Breast epithelium (tissue), 4 donors: ENCODE measurements at regions not wholly inside any gene's neighbourhood (a gene's known extent, or its start where the extent isn't known, plus 50 kb on each side); places are given as distances from the start of the nearest gene placed in this dataset.

Source experiments
- DNase-seq, 2 donors: peaks; one replicate each; pipeline ENCODE4 v3.0.0-alpha.2; 2019; ENCODE audit warnings: low spot score in 2 of 2
- H3K27ac ChIP-seq, 2 donors: fragments of 200-600 bp; sonication (generic) in 1 of 2; one replicate each; pipeline ENCODE4 v1.5.1; 2016 to 2019; ENCODE audit warnings: mild to moderate bottlenecking in 1 of 2
- H3K27me3 ChIP-seq, 2 donors: fragments of 200-600 bp; sonication (generic) in 1 of 2; one replicate each; pipeline versions ENCODE4 v1.5.1 to v1.6.0; 2017 to 2019; ENCODE audit warnings: control low read depth in 1 of 2, mild to moderate bottlenecking in 1 of 2
- H3K36me3 ChIP-seq: fragments of 200-600 bp; one replicate; pipeline ENCODE4 v1.5.1; 2019
- H3K4me1 ChIP-seq, 2 donors: fragments of 200-600 bp; sonication (generic); one replicate each; pipeline ENCODE4 v1.5.1; 2016 to 2019; ENCODE audit warnings: control low read depth in 1 of 2
- H3K4me3 ChIP-seq, 3 donors: fragments of 200-600 bp; sonication (generic); 1 replicate in 2 of 3; 2 replicates in 1 of 3; pipeline ENCODE4 v1.5.1; 2016 to 2019; ENCODE audit warnings: mild to moderate bottlenecking in 3 of 3, moderate library complexity in 2 of 3
- H3K9me3 ChIP-seq, 2 donors: fragments of 200-600 bp; sonication (generic) in 1 of 2; one replicate each; pipeline ENCODE4 v1.5.1; 2016 to 2019; ENCODE audit warnings: control low read depth in 1 of 2
- POLR2A ChIP-seq: fragments of 450-650 bp; IDR thresholded peaks from one replicate; pipeline ENCODE4 v1.6.1; 2016; ENCODE audit warnings: antibody characterized with exemption, mild to moderate bottlenecking, moderate library complexity
- POLR2AphosphoS5 ChIP-seq, 3 donors: sonication (generic); formaldehyde crosslinking; IDR thresholded peaks; one replicate each; pipeline ENCODE4 v1.6.1; 2017; ENCODE audit warnings: antibody characterized with exemption in 3 of 3
- intact Hi-C: fragments of 100-400 bp; cut with DNase I; formaldehyde crosslinking; loops from one replicate; pipeline ENCODE4 v1.15.1; 2023; ENCODE audit warnings: low total_unique reads
- TF ChIP-seq, protein P1 (sequence below), 3 donors: fragments of 450-650 bp; IDR thresholded peaks; one replicate each; pipeline ENCODE4 v1.5.1; 2016 to 2017; ENCODE audit warnings: antibody characterized with exemption in 3 of 3, mild to moderate bottlenecking in 3 of 3, moderate library complexity in 3 of 3

DNA sequence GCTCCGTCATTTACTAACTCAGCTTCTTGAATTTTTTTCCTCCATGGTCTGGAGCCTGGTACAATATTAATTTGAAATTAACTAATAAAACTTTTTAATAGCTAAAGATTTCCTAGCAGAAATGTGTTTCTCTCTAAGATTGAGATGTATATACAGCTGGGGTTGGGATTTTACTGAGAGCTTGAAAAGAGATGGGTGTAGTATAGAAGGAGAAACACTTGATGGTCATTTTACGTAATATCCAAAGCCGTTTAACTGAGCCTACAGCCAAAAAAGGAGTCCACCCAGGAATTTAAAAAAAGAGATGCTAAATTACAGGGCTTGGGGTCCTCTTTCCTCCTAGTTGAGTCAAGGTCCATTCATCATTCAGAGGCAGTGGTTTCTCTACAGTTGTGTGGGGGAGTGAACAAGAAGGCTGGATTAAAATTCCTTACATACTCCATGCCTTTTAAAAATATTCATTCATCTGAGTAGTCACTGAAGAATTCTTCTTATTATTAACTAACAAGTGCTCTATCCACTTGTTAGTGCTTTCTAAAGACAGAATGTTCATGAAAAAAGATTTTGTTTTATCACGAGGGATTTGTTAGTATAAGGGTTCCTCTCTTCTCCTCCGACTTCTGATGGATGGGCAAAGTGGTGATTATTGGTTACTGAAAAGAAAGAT lies 255.3 kb upstream of the IL12A start:
- Histone ChIP-seq H3K9me3 (no peaks in the 10 kb centered on the region), H3K27ac (no peak overlapping the region), H3K36me3 (no peaks in the 10 kb centered on the region), H3K4me3 (peak overlapping the region in 2 of 3 donors; percentile 30 to 33), H3K27me3 (no peaks in the 10 kb centered on the region), H3K4me1 (no peaks in the 10 kb centered on the region)
- TF ChIP-seq, protein P1, sequence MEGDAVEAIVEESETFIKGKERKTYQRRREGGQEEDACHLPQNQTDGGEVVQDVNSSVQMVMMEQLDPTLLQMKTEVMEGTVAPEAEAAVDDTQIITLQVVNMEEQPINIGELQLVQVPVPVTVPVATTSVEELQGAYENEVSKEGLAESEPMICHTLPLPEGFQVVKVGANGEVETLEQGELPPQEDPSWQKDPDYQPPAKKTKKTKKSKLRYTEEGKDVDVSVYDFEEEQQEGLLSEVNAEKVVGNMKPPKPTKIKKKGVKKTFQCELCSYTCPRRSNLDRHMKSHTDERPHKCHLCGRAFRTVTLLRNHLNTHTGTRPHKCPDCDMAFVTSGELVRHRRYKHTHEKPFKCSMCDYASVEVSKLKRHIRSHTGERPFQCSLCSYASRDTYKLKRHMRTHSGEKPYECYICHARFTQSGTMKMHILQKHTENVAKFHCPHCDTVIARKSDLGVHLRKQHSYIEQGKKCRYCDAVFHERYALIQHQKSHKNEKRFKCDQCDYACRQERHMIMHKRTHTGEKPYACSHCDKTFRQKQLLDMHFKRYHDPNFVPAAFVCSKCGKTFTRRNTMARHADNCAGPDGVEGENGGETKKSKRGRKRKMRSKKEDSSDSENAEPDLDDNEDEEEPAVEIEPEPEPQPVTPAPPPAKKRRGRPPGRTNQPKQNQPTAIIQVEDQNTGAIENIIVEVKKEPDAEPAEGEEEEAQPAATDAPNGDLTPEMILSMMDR (IDR thresholded peaks at IDR 0.05) = no peak
- DNase-seq = no peak
- intact Hi-C loops = no loop called here

DNA sequence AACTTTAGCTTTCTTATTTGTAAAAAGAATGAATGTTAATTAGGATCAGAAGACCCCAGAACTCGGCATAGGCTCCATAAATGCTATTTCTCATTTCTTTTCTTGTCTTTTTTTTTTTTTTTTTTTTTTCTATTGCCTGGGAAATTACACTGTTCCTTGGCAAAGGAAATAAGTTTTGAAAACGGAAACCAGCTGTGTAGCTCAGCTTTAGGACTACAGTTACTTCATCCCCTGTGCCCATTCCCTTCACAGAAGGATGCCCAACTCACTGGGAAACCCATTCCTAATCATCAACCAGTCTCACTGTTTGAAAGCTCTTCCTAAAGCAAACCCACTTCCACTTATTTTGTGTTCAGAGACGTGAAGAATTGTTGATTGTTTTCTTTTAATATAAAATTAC lies 254.0 kb upstream of the IL12A start:
- no peak overlapping the region for H3K4me3 ChIP-seq
- intact Hi-C loops = loop anchor here (5.0 kb wide), 1 partner anchor 248 kb away; no protein-coding TSS in a partner anchor
- DNase-seq = no peak
- H3K9me3 ChIP-seq = no peaks in the 10 kb centered on the region
- no peak overlapping the region for H3K27ac ChIP-seq
- H3K27me3 ChIP-seq = no peaks in the 10 kb centered on the region
- no peak for TF ChIP-seq POLR2A
- H3K4me1 ChIP-seq = no peaks in the 10 kb centered on the region
- no peaks in the 10 kb centered on the region for H3K36me3 ChIP-seq

DNA sequence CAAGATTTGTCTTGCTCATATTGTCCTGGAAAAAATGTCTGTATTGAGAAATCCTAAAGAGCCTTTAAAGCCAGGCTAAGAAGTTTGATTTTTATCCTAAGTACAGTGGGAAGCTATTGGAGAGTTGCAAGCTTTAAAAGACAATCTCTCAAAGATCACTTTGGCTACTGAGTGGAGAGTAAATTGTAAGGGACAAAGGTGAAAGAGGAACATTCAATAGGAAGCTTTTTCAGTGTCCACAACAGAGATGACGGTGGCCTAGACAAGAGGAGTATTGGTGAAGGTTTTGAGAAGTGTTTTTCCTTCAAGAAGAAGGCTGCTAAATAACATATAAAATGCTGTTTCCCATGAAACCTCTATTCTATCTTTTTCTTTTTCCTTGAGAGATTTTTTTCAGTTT lies 249.5 kb upstream of the IL12A start:
- H3K4me1 ChIP-seq = no peaks in the 10 kb centered on the region
- no peaks in the 10 kb centered on the region for H3K27me3 ChIP-seq
- DNase-seq = no peak
- intact Hi-C loops = loop anchor here (5.0 kb wide), 1 partner anchor 243 kb away; no protein-coding TSS in a partner anchor
- TF ChIP-seq POLR2A = no peak
- TF ChIP-seq POLR2AphosphoS5 (IDR thresholded peaks at IDR 0.05) = no peak
- TF ChIP-seq, protein P1 (IDR thresholded peaks at IDR 0.05) = no peak
- H3K9me3 ChIP-seq = no peaks in the 10 kb centered on the region
- no peak overlapping the region for H3K4me3 ChIP-seq
- H3K27ac ChIP-seq = no peak overlapping the region
- H3K36me3 ChIP-seq = no peaks in the 10 kb centered on the region

DNA sequence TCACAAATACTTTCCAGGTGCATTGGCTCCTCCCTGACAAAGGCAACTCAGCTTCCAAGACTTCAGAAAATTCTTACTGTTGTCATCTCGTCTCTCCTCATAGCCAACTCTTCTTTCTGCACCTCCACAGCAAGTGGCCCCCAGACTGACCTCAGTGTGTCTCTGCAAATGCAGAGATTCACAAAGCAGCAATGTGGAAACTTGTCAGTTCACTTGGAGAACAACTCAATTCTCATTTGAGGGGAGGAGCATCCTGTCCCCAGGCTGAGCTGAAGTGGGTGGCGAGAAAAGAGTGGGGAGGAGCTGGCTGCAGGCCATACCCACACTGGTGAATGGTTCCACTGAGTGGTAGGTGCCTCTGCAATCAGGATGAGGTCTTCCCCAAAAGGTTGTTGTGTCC lies 248.7 kb upstream of the IL12A start:
- Histone ChIP-seq H3K4me1 (no peaks in the 10 kb centered on the region), H3K36me3 (no peaks in the 10 kb centered on the region)
- DNase-seq = no peak

DNA sequence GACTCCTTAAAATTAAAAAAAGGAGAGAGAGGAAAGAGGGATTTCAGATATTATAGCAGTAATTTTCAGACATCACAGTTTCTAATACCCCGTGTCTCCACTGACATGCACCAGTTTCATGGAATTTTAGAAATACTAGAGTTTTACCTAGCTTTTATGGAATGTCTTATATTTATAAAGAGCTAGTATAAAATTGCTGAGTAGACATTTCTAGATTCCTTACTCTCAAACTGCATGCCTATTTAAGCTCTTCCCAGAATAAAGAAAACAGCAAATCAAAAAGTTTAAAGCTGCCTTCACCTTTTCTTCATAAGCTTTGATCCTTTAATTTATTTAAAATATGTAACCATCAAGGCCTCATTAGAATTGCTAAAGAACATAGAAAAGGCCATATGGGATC lies 247.4 kb upstream of the IL12A start:
- intact Hi-C loops = no loop called here
- no peaks in the 10 kb centered on the region for H3K27me3 ChIP-seq

More for the DNA sequence above, 248.7 kb upstream of the IL12A start:
- Histone ChIP-seq H3K4me3 (no peak overlapping the region), H3K27me3 (no peaks in the 10 kb centered on the region), H3K27ac (no peak overlapping the region), H3K9me3 (no peaks in the 10 kb centered on the region)
- intact Hi-C loops = loop anchor here (5.0 kb wide), 1 partner anchor 242 kb away; no protein-coding TSS in a partner anchor
- TF ChIP-seq POLR2A (no peak), POLR2AphosphoS5 (IDR thresholded peaks at IDR 0.05) (no peak)
- TF ChIP-seq, protein P1 (IDR thresholded peaks at IDR 0.05) = no peak

More for the DNA sequence above, 247.4 kb upstream of the IL12A start:
- no peak overlapping the region for H3K4me3 ChIP-seq
- DNase-seq = no peak
- TF ChIP-seq, protein P1 (IDR thresholded peaks at IDR 0.05) = no peak
- TF ChIP-seq POLR2A (no peak), POLR2AphosphoS5 (IDR thresholded peaks at IDR 0.05) (no peak)
- no peaks in the 10 kb centered on the region for H3K36me3 ChIP-seq
- no peaks in the 10 kb centered on the region for H3K4me1 ChIP-seq
- no peaks in the 10 kb centered on the region for H3K9me3 ChIP-seq
- H3K27ac ChIP-seq = no peak overlapping the region
